HG03378 (cell line): ENCODE measurements at regions not wholly inside any gene's neighbourhood (a gene's known extent, or its start where the extent isn't known, plus 50 kb on each side); places are given as distances from the start of the nearest gene placed in this dataset.

Experiments used
- ATAC-seq: cut with Tn5 transposase; IDR thresholded peaks from one replicate; pipeline ENCODE4 v1.9.1; 2021; ENCODE audit warnings: mild to moderate bottlenecking, moderate library complexity; ENCODE audit not compliant: unreplicated experiment

GRCh38 chr14:101333335-101334280 lies 227.7 kb upstream of the DIO3 start:
- ATAC-seq: no peak

- ATAC-seq: no peak
These were observed 226.6 kb upstream of the DIO3 start for GRCh38 chr14:101334656-101335055.

GRCh38 chr14:101335061-101335661 lies 226.1 kb upstream of the DIO3 start:
- no peak for ATAC-seq

- ATAC-seq: no peak
These were observed 225.1 kb upstream of the DIO3 start for GRCh38 chr14:101336183-101336582.

- no peak for ATAC-seq
These were observed 224.2 kb upstream of the DIO3 start for GRCh38 chr14:101337053-101337452.

GRCh38 chr14:101340556-101340955 lies 220.7 kb upstream of the DIO3 start:
- no peak for ATAC-seq

GRCh38 chr14:101347893-101348777 lies 213.2 kb upstream of the DIO3 start:
- no peak for ATAC-seq

- no peak for ATAC-seq
These were observed 212.2 kb upstream of the DIO3 start for GRCh38 chr14:101349108-101349507.

- ATAC-seq: no peak
These were observed 211.3 kb upstream of the DIO3 start for GRCh38 chr14:101350021-101350420.

- ATAC-seq: no peak
These were observed 210.6 kb upstream of the DIO3 start for GRCh38 chr14:101350691-101351090.

GRCh38 chr14:101351146-101351545 lies 210.1 kb upstream of the DIO3 start:
- no peak for ATAC-seq

GRCh38 chr14:101351769-101352168 lies 209.5 kb upstream of the DIO3 start:
- ATAC-seq: no peak

- no peak for ATAC-seq
These were observed 208.7 kb upstream of the DIO3 start for GRCh38 chr14:101352567-101352966.

GRCh38 chr14:101353422-101353821 lies 207.9 kb upstream of the DIO3 start:
- no peak for ATAC-seq

- no peak for ATAC-seq
These were observed 206.6 kb upstream of the DIO3 start for GRCh38 chr14:101354726-101355125.

- no peak for ATAC-seq
These were observed 206.0 kb upstream of the DIO3 start for GRCh38 chr14:101355284-101355683.

GRCh38 chr14:101357038-101357437 lies 204.3 kb upstream of the DIO3 start:
- no peak for ATAC-seq

GRCh38 chr14:101357559-101358319 lies 203.6 kb upstream of the DIO3 start:
- ATAC-seq: no peak

GRCh38 chr14:101358320-101359125 lies 202.8 kb upstream of the DIO3 start:
- ATAC-seq: no peak
